ENCODE measurements at regions not wholly inside any gene's neighbourhood (a gene's known extent, or its start where the extent isn't known, plus 50 kb on each side); places are given as distances from the start of the nearest gene placed in this dataset.

GRCh38 chr6:128731249-128732165 lies 151.4 kb upstream of the LAMA2 start:
- Histone ChIP-seq H3K79me1 (ENCODE audit: low read depth in 1 of 2, low read length in 2 of 2) (no peaks in the 10 kb centered on the region), H2BK20ac (ENCODE audit: low read depth, low read length) (0 out of 2 replicates have a peak overlapping the region, but pooled peaks have one; percentile 24), H4K20me1 (ENCODE audit: insufficient read depth, low read length) (no peaks in the 10 kb centered on the region), H3K4me3 (ENCODE audit: insufficient read depth, low read depth, low read length) (no peak overlapping the region), H2AK5ac (ENCODE audit: low read depth, low read length) (no peak overlapping the region), H2BK120ac (ENCODE audit: low read depth, low read length) (peak overlapping the region; percentile 20; the same call in 1 of the 2 replicates), H3K27me3 (ENCODE audit: control insufficient read depth, insufficient read depth, low read length) (no peaks in the 10 kb centered on the region; the same call in 1 of the 2 replicates), H3K9ac (ENCODE audit: low read depth, low read length) (no peak overlapping the region), H3K4me1 (ENCODE audit: control insufficient read depth, insufficient read depth, low read length) (no peaks in the 10 kb centered on the region), H3K4ac (ENCODE audit: low read depth, low read length) (no peak overlapping the region), H2BK5ac (ENCODE audit: low read depth, low read length, poor library complexity, severe bottlenecking) (no peak overlapping the region), H3K4me2 (ENCODE audit: low read depth, low read length) (no peak overlapping the region), H3K27ac (ENCODE audit: insufficient read depth, low read length) (no peak overlapping the region), H3K18ac (ENCODE audit: low read depth, low read length) (no peak overlapping the region), H2AFZ (replicated peaks; ENCODE audit: low read length, poor library complexity) (peak overlapping the region; percentile 5), H3K56ac (ENCODE audit: extremely low read depth, insufficient read depth, low read length) (no peak overlapping the region), H4K91ac (ENCODE audit: insufficient read depth, low read depth, low read length) (no peak overlapping the region), H2BK15ac (ENCODE audit: low read depth, low read length) (no peak overlapping the region), H3K23ac (ENCODE audit: low read depth, low read length) (no peak overlapping the region), H3K9me3 (ENCODE audit: control insufficient read depth, insufficient read depth, low read length) (no peaks in the 10 kb centered on the region; the same call in 1 of the 2 replicates), H3K14ac (replicated peaks; ENCODE audit: low read depth, low read length) (no peak overlapping the region), H3K9me1 (ENCODE audit: insufficient read depth, low read length) (no peaks in the 10 kb centered on the region), H2AK9ac (replicated peaks; ENCODE audit: low read depth, low read length, poor library complexity) (no peak overlapping the region), H3K36me3 (ENCODE audit: control insufficient read depth, insufficient read depth, low read length) (no peaks in the 10 kb centered on the region), H4K8ac (ENCODE audit: low read depth in 2 of 2, low read length in 2 of 2) (no peak overlapping the region), H4K5ac (ENCODE audit: low read depth, low read length) (no peak overlapping the region)
- intact Hi-C loops (cut with micrococcal nuclease) (loop anchor here (2.0 to 10.0 kb wide), 5 partner anchors 211 to 995 kb away; partner anchors contain the start of gene PTPRK), in situ Hi-C loops (cut with MboI; ENCODE audit: low sequenced_read_pairs) (loop anchor here (10.0 kb wide), 3 partner anchors 513 to 997 kb away; no protein-coding TSS in a partner anchor), dilution Hi-C loops (cut with HindIII; ENCODE audit: low sequenced_read_pairs, unreplicated experiment) (no loop called here)
- ATAC-seq (ENCODE audit: low read depth) (peak; percentile 86), DNase-seq (peak; percentile 66)
- BruUV-seq (replicated peaks): no TSS peak
- CTCF ChIA-PET: interaction anchor here (0.5 to 1.1 kb wide), 7 partner anchors 62 to 994 kb away, joined by 3 to 6 read pairs (median 3); no protein-coding TSS in a partner anchor
- WGBS, 2 experiments (ENCODE audit: extremely low coverage in 2 of 2, insufficient read length in 1 of 2): 50% methylated on average over 1 of the region's 2 CpGs; no CpG with 5 or more reads in 1 of the 2 experiments
- TF ChIP-seq POLR2A (IDR thresholded peaks at IDR 0.05; ENCODE audit: low read depth, low read length) (0 out of 2 replicates have a peak, but pooled peaks have one; percentile 23), MAFK (IDR thresholded peaks at IDR 0.05; ENCODE audit: low read depth, low read length) (no peak), RAD21 (IDR thresholded peaks at IDR 0.05; ENCODE audit: low read length) (peak; percentile 93), SMC3 (IDR thresholded peaks at IDR 0.05; ENCODE audit: low read depth, low read length) (peak; percentile 77), USF2 (IDR thresholded peaks at IDR 0.05; ENCODE audit: low read depth, low read length) (no peak), RFX5 (IDR thresholded peaks at IDR 0.05; ENCODE audit: low read depth, low read length) (no peak), CTCF (conservative IDR thresholded peaks at IDR 0.05; ENCODE audit: low read depth, low read length) (peak; percentile 80), BHLHE40 (IDR thresholded peaks at IDR 0.05; ENCODE audit: low read depth, low read length) (no peak), CEBPB (IDR thresholded peaks at IDR 0.05; ENCODE audit: low read depth, low read length) (peak; percentile 14; the same call in 1 of the 2 replicates)
- POLR2A ChIA-PET (ENCODE audit: unreplicated experiment): no interaction called here
